ENCODE measurements at regions not wholly inside any gene's neighbourhood (a gene's known extent, or its start where the extent isn't known, plus 50 kb on each side); places are given as distances from the start of the nearest gene placed in this dataset.
"Not testable (repeated sequence)": the region's sequence is repeated elsewhere in the genome, so short reads cannot be mapped to it uniquely, and the experiment has no call there.

GRCh38 chr11:14573539-14574057 is 53.4 kb upstream of the PSMA1 start:
- H3K9me3 Mint-ChIP-seq; DNase-seq (ENCODE audit: low spot score in 2 of 2); H3K4me3 Mint-ChIP-seq; H3K36me3 Mint-ChIP-seq; ATAC-seq; H3K27ac Mint-ChIP-seq: not testable (repeated sequence)
- peaks cover 44% of the 10 kb centered on the region for H3K4me1 Mint-ChIP-seq

GRCh38 chr11:14577292-14577691 is 57.1 kb upstream of the PSMA1 start:
- Mint-ChIP-seq H3K36me3 (peaks cover 5% of the 10 kb centered on the region), H3K9me3 (peaks cover 8% of the 10 kb centered on the region), H3K4me3 (peak overlapping the region; percentile 21), H3K27ac (peak overlapping the region; percentile 75), H3K4me1 (peaks cover 45% of the 10 kb centered on the region)
- ATAC-seq (peak; percentile 81), DNase-seq (ENCODE audit: low spot score in 2 of 2) (no peak)

- H3K36me3 Mint-ChIP-seq = peaks cover 7% of the 10 kb centered on the region
These were observed 57.8 kb upstream of the PSMA1 start for GRCh38 chr11:14577835-14578529.

GRCh38 chr11:14578541-14578956 is 58.4 kb upstream of the PSMA1 start:
- H3K4me3 Mint-ChIP-seq = peak overlapping the region; percentile 21
- H3K9me3 Mint-ChIP-seq = peaks cover 9% of the 10 kb centered on the region
- H3K27ac Mint-ChIP-seq = peak overlapping the region; percentile 75
- H3K4me1 Mint-ChIP-seq = peaks cover 52% of the 10 kb centered on the region
- DNase-seq (ENCODE audit: low spot score in 2 of 2) (peak; percentile 40 to 75), ATAC-seq (peak; percentile 96)
- H3K36me3 Mint-ChIP-seq = peaks cover 11% of the 10 kb centered on the region

More at GRCh38 chr11:14577835-14578529, 57.8 kb upstream of the PSMA1 start:
- peak; percentile 82 for ATAC-seq
- peak overlapping the region; percentile 75 for H3K27ac Mint-ChIP-seq
- peak overlapping the region; percentile 21 for H3K4me3 Mint-ChIP-seq
- H3K4me1 Mint-ChIP-seq = peaks cover 47% of the 10 kb centered on the region
- peaks cover 7% of the 10 kb centered on the region for H3K9me3 Mint-ChIP-seq
- DNase-seq (ENCODE audit: low spot score in 2 of 2) = peak in 1 of 2 donors; percentile 53

- H3K4me1 Mint-ChIP-seq = peaks cover 56% of the 10 kb centered on the region
- no peak overlapping the region for H3K4me3 Mint-ChIP-seq
These were observed 59.5 kb upstream of the PSMA1 start for GRCh38 chr11:14579646-14580045.

GRCh38 chr11:14582793-14583192 is 60.8 kb upstream of the PDE3B start:
- peaks cover 7% of the 10 kb centered on the region for H3K36me3 Mint-ChIP-seq
- H3K4me1 Mint-ChIP-seq = peaks cover 59% of the 10 kb centered on the region
- ATAC-seq = no peak
- no peak for DNase-seq (ENCODE audit: low spot score in 2 of 2)
- no peak overlapping the region for H3K4me3 Mint-ChIP-seq
- peaks cover 7% of the 10 kb centered on the region for H3K9me3 Mint-ChIP-seq
- H3K27ac Mint-ChIP-seq = peak overlapping the region; percentile 39

More at GRCh38 chr11:14579646-14580045, 59.5 kb upstream of the PSMA1 start:
- peaks cover 7% of the 10 kb centered on the region for H3K9me3 Mint-ChIP-seq
- H3K36me3 Mint-ChIP-seq = peaks cover 11% of the 10 kb centered on the region
- no peak for DNase-seq (ENCODE audit: low spot score in 2 of 2)
- peak overlapping the region; percentile 75 for H3K27ac Mint-ChIP-seq
- no peak for ATAC-seq

- H3K27ac Mint-ChIP-seq = peak overlapping the region; percentile 39
- ATAC-seq = no peak
These were observed 60.2 kb upstream of the PDE3B start for GRCh38 chr11:14583252-14584034.

GRCh38 chr11:14584035-14584363 is 59.6 kb upstream of the PDE3B start:
- Mint-ChIP-seq H3K27ac (no peak overlapping the region), H3K4me1 (peaks cover 52% of the 10 kb centered on the region), H3K36me3 (peaks cover 12% of the 10 kb centered on the region), H3K4me3 (no peak overlapping the region), H3K9me3 (peaks cover 7% of the 10 kb centered on the region)
- DNase-seq (ENCODE audit: low spot score in 2 of 2) = no peak
- ATAC-seq = no peak

More at GRCh38 chr11:14583252-14584034, 60.2 kb upstream of the PDE3B start:
- no peak overlapping the region for H3K4me3 Mint-ChIP-seq
- H3K9me3 Mint-ChIP-seq = peaks cover 7% of the 10 kb centered on the region
- H3K36me3 Mint-ChIP-seq = peaks cover 12% of the 10 kb centered on the region
- DNase-seq (ENCODE audit: low spot score in 2 of 2) = no peak
- peaks cover 58% of the 10 kb centered on the region for H3K4me1 Mint-ChIP-seq

GRCh38 chr11:14584595-14584994 is 59.0 kb upstream of the PDE3B start:
- peaks cover 7% of the 10 kb centered on the region for H3K9me3 Mint-ChIP-seq
- peak overlapping the region; percentile 16 for H3K27ac Mint-ChIP-seq
- ATAC-seq (no peak), DNase-seq (ENCODE audit: low spot score in 2 of 2) (no peak)
- peaks cover 12% of the 10 kb centered on the region for H3K36me3 Mint-ChIP-seq
- H3K4me3 Mint-ChIP-seq = no peak overlapping the region
- H3K4me1 Mint-ChIP-seq = peaks cover 47% of the 10 kb centered on the region

GRCh38 chr11:14585438-14585837 is 58.2 kb upstream of the PDE3B start:
- no peak overlapping the region for H3K27ac Mint-ChIP-seq
- no peak overlapping the region for H3K4me3 Mint-ChIP-seq
- peaks cover 5% of the 10 kb centered on the region for H3K9me3 Mint-ChIP-seq
- peaks cover 47% of the 10 kb centered on the region for H3K4me1 Mint-ChIP-seq
- DNase-seq (ENCODE audit: low spot score in 2 of 2) (no peak), ATAC-seq (no peak)
- peaks cover 19% of the 10 kb centered on the region for H3K36me3 Mint-ChIP-seq

GRCh38 chr11:14587258-14587657 is 56.3 kb upstream of the PDE3B start:
- H3K27ac Mint-ChIP-seq = peak overlapping the region; percentile 27
- H3K4me1 Mint-ChIP-seq = peaks cover 44% of the 10 kb centered on the region
- DNase-seq (ENCODE audit: low spot score in 2 of 2) (no peak), ATAC-seq (no peak)
- H3K9me3 Mint-ChIP-seq = peaks cover 3% of the 10 kb centered on the region
- no peak overlapping the region for H3K4me3 Mint-ChIP-seq
- peaks cover 19% of the 10 kb centered on the region for H3K36me3 Mint-ChIP-seq

- H3K36me3 Mint-ChIP-seq = peaks cover 12% of the 10 kb centered on the region
- no peak overlapping the region for H3K4me3 Mint-ChIP-seq
- no peak overlapping the region for H3K27ac Mint-ChIP-seq
- ATAC-seq = no peak
- DNase-seq (ENCODE audit: low spot score in 2 of 2) = no peak
- no peaks in the 10 kb centered on the region for H3K9me3 Mint-ChIP-seq
- H3K4me1 Mint-ChIP-seq = peaks cover 37% of the 10 kb centered on the region
These were observed 54.9 kb upstream of the PDE3B start for GRCh38 chr11:14588681-14589080.

- no peak for DNase-seq (ENCODE audit: low spot score in 2 of 2)
- no peak overlapping the region for H3K4me3 Mint-ChIP-seq
- no peak overlapping the region for H3K27ac Mint-ChIP-seq
- peaks cover 12% of the 10 kb centered on the region for H3K36me3 Mint-ChIP-seq
- no peaks in the 10 kb centered on the region for H3K9me3 Mint-ChIP-seq
- peaks cover 35% of the 10 kb centered on the region for H3K4me1 Mint-ChIP-seq
- ATAC-seq = no peak
These were observed 54.2 kb upstream of the PDE3B start for GRCh38 chr11:14589421-14589820.

GRCh38 chr11:14591046-14591445 is 52.6 kb upstream of the PDE3B start:
- not testable (repeated sequence) for H3K4me3 Mint-ChIP-seq; ATAC-seq; DNase-seq (ENCODE audit: low spot score in 2 of 2); H3K27ac Mint-ChIP-seq; H3K9me3 Mint-ChIP-seq
- Mint-ChIP-seq H3K36me3 (peaks cover 12% of the 10 kb centered on the region), H3K4me1 (peaks cover 25% of the 10 kb centered on the region)

GRCh38 chr11:14593671-14594070 is 49.9 kb upstream of the PDE3B start:
- DNase-seq (ENCODE audit: low spot score in 2 of 2) (no peak), ATAC-seq (no peak)
- H3K4me3 Mint-ChIP-seq = no peak overlapping the region
- peaks cover 7% of the 10 kb centered on the region for H3K36me3 Mint-ChIP-seq
- peaks cover 33% of the 10 kb centered on the region for H3K4me1 Mint-ChIP-seq
- no peak overlapping the region for H3K27ac Mint-ChIP-seq
- H3K9me3 Mint-ChIP-seq = peaks cover 4% of the 10 kb centered on the region
